ENCODE measurements at regions not wholly inside any gene's neighbourhood (a gene's known extent, or its start where the extent isn't known, plus 50 kb on each side); places are given as distances from the start of the nearest gene placed in this dataset.
"Not testable (repeated sequence)": the region's sequence is repeated elsewhere in the genome, so short reads cannot be mapped to it uniquely, and the experiment has no call there.

- Mint-ChIP-seq H3K36me3 (ENCODE audit: low read depth) (peaks cover 9% of the 10 kb centered on the region), H3K4me1 (peaks cover 6% of the 10 kb centered on the region), H3K9me3 (peaks cover 25% of the 10 kb centered on the region), H3K27ac (no peak overlapping the region), H3K27me3 (ENCODE audit: low read depth, poor library complexity) (no peaks in the 10 kb centered on the region), H3K4me3 (no peak overlapping the region)
- DNase-seq = no peak
- TF ChIP-seq CTCF (IDR thresholded peaks at IDR 0.05) = no peak
Observed at GRCh38 chr4:117135634-117136354, 50.4 kb upstream of the TRAM1L1 start.

- Mint-ChIP-seq H3K4me3 (no peak overlapping the region), H3K9me3 (peaks cover 25% of the 10 kb centered on the region), H3K4me1 (peaks cover 6% of the 10 kb centered on the region), H3K36me3 (ENCODE audit: low read depth) (peaks cover 9% of the 10 kb centered on the region), H3K27ac (no peak overlapping the region), H3K27me3 (ENCODE audit: low read depth, poor library complexity) (no peaks in the 10 kb centered on the region)
- TF ChIP-seq CTCF (IDR thresholded peaks at IDR 0.05) = no peak
- DNase-seq = no peak
Observed at GRCh38 chr4:117137145-117137544, 51.8 kb upstream of the TRAM1L1 start.

GRCh38 chr4:117138732-117139131 lies 53.4 kb upstream of the TRAM1L1 start:
- not testable (repeated sequence) for H3K27me3 Mint-ChIP-seq (ENCODE audit: low read depth, poor library complexity); H3K4me1 Mint-ChIP-seq; H3K36me3 Mint-ChIP-seq (ENCODE audit: low read depth); DNase-seq; H3K27ac Mint-ChIP-seq; H3K4me3 Mint-ChIP-seq
- peaks cover 25% of the 10 kb centered on the region for H3K9me3 Mint-ChIP-seq

- H3K27ac Mint-ChIP-seq = no peak overlapping the region
- no peaks in the 10 kb centered on the region for H3K27me3 Mint-ChIP-seq (ENCODE audit: low read depth, poor library complexity)
- H3K9me3 Mint-ChIP-seq = peaks cover 16% of the 10 kb centered on the region
- H3K4me1 Mint-ChIP-seq = no peaks in the 10 kb centered on the region
- DNase-seq = no peak
- no peaks in the 10 kb centered on the region for H3K36me3 Mint-ChIP-seq (ENCODE audit: low read depth)
- TF ChIP-seq CTCF (IDR thresholded peaks at IDR 0.05) = no peak
- H3K4me3 Mint-ChIP-seq = no peak overlapping the region
Observed at GRCh38 chr4:117154251-117154650, 68.9 kb upstream of the TRAM1L1 start.

- no peak for DNase-seq
- Mint-ChIP-seq H3K4me3 (no peak overlapping the region), H3K27me3 (ENCODE audit: low read depth, poor library complexity) (no peaks in the 10 kb centered on the region), H3K4me1 (no peaks in the 10 kb centered on the region), H3K36me3 (ENCODE audit: low read depth) (no peaks in the 10 kb centered on the region), H3K9me3 (peaks cover 2% of the 10 kb centered on the region), H3K27ac (no peak overlapping the region)
- no peak for TF ChIP-seq CTCF (IDR thresholded peaks at IDR 0.05)
Observed at GRCh38 chr4:117156806-117157205, 71.4 kb upstream of the TRAM1L1 start.

- Mint-ChIP-seq H3K27ac (no peak overlapping the region), H3K4me3 (no peak overlapping the region), H3K9me3 (no peaks in the 10 kb centered on the region), H3K27me3 (ENCODE audit: low read depth, poor library complexity) (no peaks in the 10 kb centered on the region), H3K4me1 (no peaks in the 10 kb centered on the region), H3K36me3 (ENCODE audit: low read depth) (no peaks in the 10 kb centered on the region)
- no peak for DNase-seq
- no peak for TF ChIP-seq CTCF (IDR thresholded peaks at IDR 0.05)
Observed at GRCh38 chr4:117157360-117157759, 72.0 kb upstream of the TRAM1L1 start.
